Upper lobe of left lung (tissue), 4 donors: ENCODE measurements at regions not wholly inside any gene's neighbourhood (a gene's known extent, or its start where the extent isn't known, plus 50 kb on each side); places are given as distances from the start of the nearest gene placed in this dataset.

Experiments used
- POLR2A ChIP-seq, 4 donors: fragments of 450-650 bp; IDR thresholded peaks; one replicate each; pipeline ENCODE4 v1.5.1; 2016 to 2017; ENCODE audit warnings: antibody characterized with exemption in 4 of 4, mild to moderate bottlenecking in 2 of 4
- TF ChIP-seq, protein P1 (sequence below), 6 experiments: fragments of 450-650 bp in 4 of 6; fragments of 200-600 bp in 2 of 6; sonication (generic) in 2 of 6; IDR thresholded peaks; one replicate each; pipeline ENCODE4 v1.5.1; 2016 to 2019; ENCODE audit warnings: antibody characterized with exemption in 6 of 6

GRCh38 chr4:176927117-176927516 lies 134.4 kb upstream of the VEGFC start:
- TF ChIP-seq, protein P1, sequence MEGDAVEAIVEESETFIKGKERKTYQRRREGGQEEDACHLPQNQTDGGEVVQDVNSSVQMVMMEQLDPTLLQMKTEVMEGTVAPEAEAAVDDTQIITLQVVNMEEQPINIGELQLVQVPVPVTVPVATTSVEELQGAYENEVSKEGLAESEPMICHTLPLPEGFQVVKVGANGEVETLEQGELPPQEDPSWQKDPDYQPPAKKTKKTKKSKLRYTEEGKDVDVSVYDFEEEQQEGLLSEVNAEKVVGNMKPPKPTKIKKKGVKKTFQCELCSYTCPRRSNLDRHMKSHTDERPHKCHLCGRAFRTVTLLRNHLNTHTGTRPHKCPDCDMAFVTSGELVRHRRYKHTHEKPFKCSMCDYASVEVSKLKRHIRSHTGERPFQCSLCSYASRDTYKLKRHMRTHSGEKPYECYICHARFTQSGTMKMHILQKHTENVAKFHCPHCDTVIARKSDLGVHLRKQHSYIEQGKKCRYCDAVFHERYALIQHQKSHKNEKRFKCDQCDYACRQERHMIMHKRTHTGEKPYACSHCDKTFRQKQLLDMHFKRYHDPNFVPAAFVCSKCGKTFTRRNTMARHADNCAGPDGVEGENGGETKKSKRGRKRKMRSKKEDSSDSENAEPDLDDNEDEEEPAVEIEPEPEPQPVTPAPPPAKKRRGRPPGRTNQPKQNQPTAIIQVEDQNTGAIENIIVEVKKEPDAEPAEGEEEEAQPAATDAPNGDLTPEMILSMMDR (IDR thresholded peaks at IDR 0.05) = no peak
- no peak for TF ChIP-seq POLR2A (IDR thresholded peaks at IDR 0.05)
